SK-N-SH (cell line): ENCODE measurements at regions not wholly inside any gene's neighbourhood (a gene's known extent, or its start where the extent isn't known, plus 50 kb on each side); places are given as distances from the start of the nearest gene placed in this dataset.

ENCODE experiments used
- CTCF ChIP-seq: fragments of 200-600 bp; sonication (generic); IDR thresholded peaks from 2 replicates; pipeline ENCODE4 v1.6.1; 2017; ENCODE audit warnings: antibody characterized with exemption, mild to moderate bottlenecking, moderate library complexity
- EZH2phosphoT487 ChIP-seq: fragments of 200-600 bp; sonication (generic); IDR thresholded peaks from 2 replicates; pipeline ENCODE4 v1.6.1; 2017; ENCODE audit warnings: low read depth, mixed run types, mild to moderate bottlenecking, antibody characterized with exemption, moderate library complexity, borderline replicate concordance
- FOXJ3 ChIP-seq: sonication (generic); formaldehyde crosslinking; IDR thresholded peaks from 2 replicates; pipeline ENCODE4 v1.5.1; 2020; ENCODE audit warnings: mild to moderate bottlenecking, missing genetic modification reagents
- FOXM1 ChIP-seq: IDR thresholded peaks from 2 replicates; pipeline ENCODE4 v1.4.0; 2012; ENCODE audit warnings: low read depth, mild to moderate bottlenecking
- GABPA ChIP-seq: IDR thresholded peaks from 2 replicates; pipeline ENCODE4 v1.4.0; 2012; ENCODE audit warnings: low read depth, mild to moderate bottlenecking
- JUND ChIP-seq: IDR thresholded peaks from 2 replicates; pipeline ENCODE4 v1.4.0; 2012
- NRF1 ChIP-seq: IDR thresholded peaks from 2 replicates; pipeline ENCODE4 v1.6.1; 2012; ENCODE audit warnings: low read depth, mild to moderate bottlenecking, low read length
- RAD21 ChIP-seq: IDR thresholded peaks from 2 replicates; pipeline ENCODE4 v1.6.1; 2012; ENCODE audit warnings: mild to moderate bottlenecking, low read length
- USF1 ChIP-seq: IDR thresholded peaks from 2 replicates; pipeline ENCODE4 v1.4.0; 2012; ENCODE audit warnings: low read depth, borderline replicate concordance
- ZBTB33 ChIP-seq: IDR thresholded peaks from 2 replicates; pipeline ENCODE4 v1.4.0; 2012; ENCODE audit warnings: low read depth, borderline replicate concordance

- TF ChIP-seq CTCF (no peak), GABPA (no peak), RAD21 (no peak), JUND (no peak), FOXJ3 (CRISPR knock-in tag) (no peak), FOXM1 (no peak), NRF1 (no peak), EZH2phosphoT487 (no peak), ZBTB33 (no peak), USF1 (no peak)
Measured at GRCh38 chr6:168229368-168229752, 90.2 kb downstream of the DACT2 start.
